A549 (cell line): ENCODE measurements at regions not wholly inside any gene's neighbourhood (a gene's known extent, or its start where the extent isn't known, plus 50 kb on each side); places are given as distances from the start of the nearest gene placed in this dataset.

Experiments used
- ATAC-seq, 2 experiments: fragments of 200-7000 bp in 1 of 2; fragments of >200 bp in 1 of 2; cut with Nextera tagmentation in 1 of 2; cut with Tn5 transposase in 1 of 2; 3 replicates each; pipeline versions ENCODE4 v1.8.0 to v1.9.1; 2018 to 2020; ENCODE audit warnings: mild to moderate bottlenecking in 1 of 2, moderate library complexity in 1 of 2
- CTCF ChIA-PET: fragments of 300-600 bp; sonication (Branson Sonifier 250); formaldehyde crosslinking; extraction: SDS; loops from one replicate; lab custom pipeline; 2021; ENCODE audit warnings: antibody characterized with exemption, inconsistent platforms; lab: Yijun Ruan, JAX
- POLR2A ChIA-PET: fragments of 350-600 bp; formaldehyde crosslinking; extraction: SDS; loops from one replicate; lab custom pipeline; 2021; ENCODE audit warnings: antibody characterized with exemption, inconsistent platforms; lab: Yijun Ruan, JAX
- DNase-seq, 2 experiments: peaks; one replicate each; pipeline versions ENCODE4 v3.0.0 to v3.0.0-alpha.2; 2011 to 2016; ENCODE audit warnings: low read depth in 1 of 2, low spot score in 1 of 2
- FAIRE-seq: peaks from 2 replicates; lab custom pipeline; 2011; peaks lifted over from hg19 to GRCh38; lab: Jason Lieb, UNC
- H3K27ac ChIP-seq, 2 experiments: fragments of >200 bp; sonication (Bioruptor Twin); formaldehyde crosslinking; 3 replicates each; pipeline ENCODE4 v1.5.1; 2016 to 2017
- H3K4me1 ChIP-seq: fragments of >200 bp; sonication (Bioruptor Twin); formaldehyde crosslinking; 3 replicates; pipeline ENCODE4 v1.6.1; 2016
- H3K4me2 ChIP-seq: fragments of >200 bp; sonication (Bioruptor Twin); formaldehyde crosslinking; 3 replicates; pipeline ENCODE4 v1.6.1; 2016
- H3K4me3 ChIP-seq: fragments of >200 bp; sonication (Bioruptor Twin); formaldehyde crosslinking; 3 replicates; pipeline ENCODE4 v1.5.1; 2016
- H3K9me3 ChIP-seq: fragments of >200 bp; sonication (Bioruptor Twin); formaldehyde crosslinking; 3 replicates; pipeline ENCODE4 v1.6.1; 2016
- ATOH8 ChIP-seq: fragments of 250-450 bp; sonication (Bioruptor Pico); IDR thresholded peaks from 2 replicates; pipeline ENCODE4 v1.5.0; 2020; ENCODE audit warnings: low read depth, mild to moderate bottlenecking, moderate library complexity
- BHLHE40 ChIP-seq: IDR thresholded peaks from 2 replicates; pipeline ENCODE4 v1.6.1; 2012; ENCODE audit warnings: low read depth, low read length, inconsistent platforms
- CBX8 ChIP-seq: fragments of 200-600 bp; sonication (generic); IDR thresholded peaks from 2 replicates; pipeline ENCODE4 v1.6.1; 2016
- CHD4 ChIP-seq: fragments of 200-600 bp; sonication (generic); IDR thresholded peaks from 2 replicates; pipeline ENCODE4 v1.6.1; 2016; ENCODE audit warnings: antibody characterized with exemption, mild to moderate bottlenecking, borderline replicate concordance
- CTCF ChIP-seq: fragments of >200 bp; sonication (Bioruptor Twin); formaldehyde crosslinking; IDR thresholded peaks from 3 replicates; pipeline ENCODE4 v1.5.1; 2016
- E2F6 ChIP-seq: IDR thresholded peaks from 2 replicates; pipeline ENCODE4 v1.6.1; 2012; ENCODE audit warnings: low read depth, borderline replicate concordance
- EHF ChIP-seq: fragments of 250-450 bp; sonication (Bioruptor Pico); IDR thresholded peaks from 2 replicates; pipeline ENCODE4 v1.5.0; 2020; ENCODE audit warnings: mild to moderate bottlenecking
- EP300 ChIP-seq, 2 experiments: fragments of >200 bp; sonication (Bioruptor Twin); formaldehyde crosslinking; IDR thresholded peaks; 2 replicates in 1 of 2; 3 replicates in 1 of 2; pipeline ENCODE4 v1.6.1; 2016 to 2017
- ESRRA ChIP-seq: fragments of 150-350 bp; IDR thresholded peaks from 2 replicates; pipeline ENCODE4 v1.6.1; 2014; ENCODE audit warnings: mild to moderate bottlenecking, low read length, borderline replicate concordance
- GATA3 ChIP-seq: IDR thresholded peaks from 2 replicates; pipeline ENCODE4 v1.6.1; 2012; ENCODE audit warnings: borderline replicate concordance
- HEYL ChIP-seq: fragments of 250-450 bp; sonication (Bioruptor Pico); IDR thresholded peaks from 2 replicates; pipeline ENCODE4 v1.8.0; 2021; ENCODE audit warnings: mild to moderate bottlenecking, moderate library complexity
- JUN ChIP-seq, 2 experiments: fragments of >200 bp; sonication (Bioruptor Twin); formaldehyde crosslinking; IDR thresholded peaks; 2 replicates in 1 of 2; 3 replicates in 1 of 2; pipeline ENCODE4 v1.6.1; 2016 to 2017
- KDM5A ChIP-seq: fragments of 200-600 bp; sonication (generic); IDR thresholded peaks from 2 replicates; pipeline ENCODE4 v1.6.1; 2016; ENCODE audit warnings: antibody characterized with exemption, mild to moderate bottlenecking
- MAFK ChIP-seq: fragments of 450-650 bp; IDR thresholded peaks from 2 replicates; pipeline ENCODE4 v1.6.1; 2014; ENCODE audit not compliant: partially characterized antibody
- MAX ChIP-seq: IDR thresholded peaks from 2 replicates; pipeline ENCODE4 v1.6.1; 2012
- MYC ChIP-seq: IDR thresholded peaks from 2 replicates; pipeline ENCODE4 v1.6.1; 2012; ENCODE audit warnings: mild to moderate bottlenecking, inconsistent platforms, low read length, improper control_type of control experiment, borderline replicate concordance
- NPAS2 ChIP-seq: fragments of 250-450 bp; sonication (Bioruptor Pico); IDR thresholded peaks from 2 replicates; pipeline ENCODE4 v1.8.0; 2022; ENCODE audit warnings: mild to moderate bottlenecking, moderate library complexity, borderline replicate concordance
- NR3C1 ChIP-seq: fragments of >200 bp; sonication (Bioruptor Twin); formaldehyde crosslinking; IDR thresholded peaks from 3 replicates; pipeline ENCODE4 v1.6.1; 2017
- PHF8 ChIP-seq: fragments of 200-600 bp; sonication (generic); IDR thresholded peaks from 2 replicates; pipeline ENCODE4 v1.6.1; 2016; ENCODE audit warnings: low read depth, mild to moderate bottlenecking, antibody characterized with exemption, moderate library complexity, borderline replicate concordance
- POLR2A ChIP-seq: IDR thresholded peaks from 2 replicates; pipeline ENCODE4 v1.6.1; 2012; ENCODE audit warnings: mild to moderate bottlenecking, low read length
- RAD21 ChIP-seq, 2 experiments: fragments of >200 bp in 1 of 2; sonication (Bioruptor Twin) in 1 of 2; formaldehyde crosslinking in 1 of 2; IDR thresholded peaks in 1 of 2; conservative IDR thresholded peaks in 1 of 2; 2 replicates in 1 of 2; 3 replicates in 1 of 2; pipeline ENCODE4 v1.6.1; 2012 to 2018; ENCODE audit warnings: inconsistent platforms in 1 of 2
- RFX5 ChIP-seq: fragments of 450-650 bp; IDR thresholded peaks from 2 replicates; pipeline ENCODE4 v1.7.1; 2014; ENCODE audit warnings: antibody characterized with exemption, mild to moderate bottlenecking, moderate library complexity
- SMC3 ChIP-seq: fragments of >200 bp; sonication (Bioruptor Twin); formaldehyde crosslinking; IDR thresholded peaks from 3 replicates; pipeline ENCODE4 v1.6.1; 2018; ENCODE audit warnings: inconsistent platforms
- TFCP2L1 ChIP-seq: fragments of 250-450 bp; sonication (Bioruptor Pico); IDR thresholded peaks from 2 replicates; pipeline ENCODE4 v1.5.0; 2021; ENCODE audit warnings: mild to moderate bottlenecking
- TP53 ChIP-seq: fragments of 250-450 bp; sonication (Bioruptor Pico); IDR thresholded peaks from 2 replicates; pipeline ENCODE4 v1.5.0; 2021; ENCODE audit warnings: mild to moderate bottlenecking, moderate library complexity
- ZFP36 ChIP-seq: fragments of 450-650 bp; IDR thresholded peaks from 2 replicates; pipeline ENCODE4 v1.6.1; 2014; ENCODE audit warnings: borderline replicate concordance; ENCODE audit not compliant: partially characterized antibody
- ZSCAN20 ChIP-seq: fragments of 250-450 bp; sonication (Bioruptor Pico); IDR thresholded peaks from 2 replicates; pipeline ENCODE4 v1.8.0; 2022; ENCODE audit warnings: mild to moderate bottlenecking, moderate library complexity
- WGBS: methylation state at CpG from one replicate; pipeline ENCODE4 v1.1.6; 2017; ENCODE audit errors: missing lambda C conversion rate; 5-methylcytosine and 5-hydroxymethylcytosine counted together

GRCh38 chr9:103700195-103700962 is 393.7 kb upstream of the SMC2 start (continued):
- TF ChIP-seq BHLHE40 (no peak), MYC (no peak)

- no peak overlapping the region for H3K4me2 ChIP-seq
- ATAC-seq: no peak
Observed at GRCh38 chr9:103702572-103702971, 391.5 kb upstream of the SMC2 start.

GRCh38 chr9:103707181-103707580 is 386.9 kb upstream of the SMC2 start:
- H3K4me3 ChIP-seq: no peak overlapping the region
- H3K9me3 ChIP-seq: peaks cover 3% of the 10 kb centered on the region; the same call in 1 of the 3 replicates
- no peak for FAIRE-seq
- DNase-seq: no peak
- no peak overlapping the region for H3K27ac ChIP-seq
- ATAC-seq: no peak
- no peaks in the 10 kb centered on the region for H3K4me1 ChIP-seq
- no peak overlapping the region for H3K4me2 ChIP-seq
- POLR2A ChIA-PET: no interaction called here
- CTCF ChIA-PET: no interaction called here
- WGBS: 20% methylated on average over 2 of the region's 2 CpGs
- TF ChIP-seq HEYL (CRISPR knock-in tag) (no peak), BHLHE40 (no peak), KDM5A (no peak), ZSCAN20 (no peak), TFCP2L1 (CRISPR knock-in tag) (no peak), ESRRA (no peak), EP300 (IDR thresholded peaks at IDR 0.05) (no peak), ATOH8 (CRISPR knock-in tag) (no peak), RAD21 (conservative IDR thresholded peaks at IDR 0.05 in 1 of 2, IDR thresholded peaks at IDR 0.05 in 1 of 2) (no peak), CTCF (no peak), NR3C1 (no peak), CBX8 (no peak), POLR2A (no peak), PHF8 (no peak), MYC (no peak)

More at GRCh38 chr9:103702572-103702971, 391.5 kb upstream of the SMC2 start:
- DNase-seq (no peak), FAIRE-seq (no peak)
- H3K27ac ChIP-seq: no peak overlapping the region
- ChIA-PET CTCF (no interaction called here), POLR2A (interaction anchor here (0.5 kb wide), 1 partner anchor 1191 kb away, joined by 6 read pairs; no protein-coding TSS in a partner anchor)
- WGBS: 22% methylated on average over 4 of the region's 4 CpGs
- H3K4me3 ChIP-seq: no peak overlapping the region
- TF ChIP-seq POLR2A: no peak
- no peak for TF ChIP-seq SMC3
- TF ChIP-seq CTCF: no peak
- no peak for TF ChIP-seq JUN (IDR thresholded peaks at IDR 0.05)
- no peak for TF ChIP-seq NPAS2 (CRISPR knock-in tag)
- no peak for TF ChIP-seq MAX
- no peak for TF ChIP-seq RFX5
- TF ChIP-seq CBX8: no peak
- no peak for TF ChIP-seq NR3C1
- no peak for TF ChIP-seq E2F6
- TF ChIP-seq GATA3: no peak
- no peak for TF ChIP-seq ATOH8 (CRISPR knock-in tag)
- TF ChIP-seq ZFP36: no peak
- TF ChIP-seq EHF: no peak
- TF ChIP-seq MAFK: no peak
- no peak for TF ChIP-seq CHD4
- TF ChIP-seq PHF8: no peak
- no peak for TF ChIP-seq TP53 (CRISPR knock-in tag)
- TF ChIP-seq EP300 (IDR thresholded peaks at IDR 0.05): no peak
- TF ChIP-seq, all 56 proteins: peak for 0
- Histone ChIP-seq H3K9me3 (no peaks in the 10 kb centered on the region; the same call in 2 of the 3 replicates), H3K4me1 (no peaks in the 10 kb centered on the region)
